ENCODE measurements at regions not wholly inside any gene's neighbourhood (a gene's known extent, or its start where the extent isn't known, plus 50 kb on each side); places are given as distances from the start of the nearest gene placed in this dataset.
"Not testable (repeated sequence)": the region's sequence is repeated elsewhere in the genome, so short reads cannot be mapped to it uniquely, and the experiment has no call there.

DNA sequence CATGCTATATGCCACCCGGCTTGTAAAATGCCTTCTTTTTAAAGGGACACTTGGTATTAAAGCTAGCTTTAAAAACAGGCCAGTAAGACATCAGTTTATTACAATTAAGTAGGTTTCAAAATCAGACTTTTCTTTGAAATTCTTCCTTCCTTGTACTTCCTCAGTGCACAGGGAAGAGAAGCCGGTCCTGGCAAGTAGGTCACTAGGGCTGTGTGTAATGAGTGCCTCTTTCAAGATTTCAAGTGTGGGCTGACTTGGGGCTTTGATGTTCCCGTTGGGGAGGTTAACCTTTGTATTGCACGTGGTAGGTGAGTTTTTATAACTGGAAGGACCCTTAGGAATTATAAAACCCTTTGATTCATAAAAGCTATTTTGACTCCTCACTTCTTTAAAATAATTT lies 566.4 kb upstream of the ID2 start:
- DNase-seq: no peak

DNA sequence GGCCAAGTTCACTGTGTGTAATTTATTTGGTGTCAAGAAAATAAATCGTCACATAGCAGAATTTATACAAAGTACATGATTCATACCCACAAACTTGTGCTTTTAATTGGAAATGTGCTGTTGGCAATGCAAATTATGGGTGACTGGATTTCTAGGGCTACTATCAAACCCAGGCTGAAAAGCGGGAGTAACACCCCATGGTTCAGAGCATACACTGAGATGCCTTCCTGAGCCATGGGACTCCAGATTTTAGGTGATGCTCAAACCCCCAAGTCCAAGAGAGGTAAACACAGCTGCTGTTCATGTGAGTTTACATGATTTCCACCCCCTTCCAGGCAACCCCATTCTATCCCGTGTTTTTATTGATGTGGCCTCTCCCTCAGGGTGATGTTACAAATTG lies 565.9 kb upstream of the ID2 start:
- no peak for DNase-seq

DNA sequence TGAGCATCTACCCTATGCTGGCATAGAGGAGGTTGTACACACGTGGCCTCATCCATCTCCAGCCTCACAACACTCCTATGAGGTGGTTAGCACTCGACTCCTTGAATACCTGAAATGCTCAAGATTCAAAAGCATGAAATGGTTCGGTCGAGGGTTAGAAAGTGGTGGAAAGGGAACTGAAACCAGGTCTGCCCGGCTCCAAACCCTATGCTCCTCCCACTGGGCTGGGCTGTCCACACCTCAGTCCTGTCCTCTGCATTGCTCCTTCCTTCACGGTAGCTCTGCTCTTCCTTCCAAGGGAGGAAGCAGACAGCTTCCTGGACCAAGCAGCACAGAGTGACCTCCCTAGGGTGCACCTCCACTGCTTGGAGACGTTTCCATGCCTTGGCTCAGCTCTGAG lies 565.2 kb upstream of the ID2 start:
- DNase-seq: no peak

DNA sequence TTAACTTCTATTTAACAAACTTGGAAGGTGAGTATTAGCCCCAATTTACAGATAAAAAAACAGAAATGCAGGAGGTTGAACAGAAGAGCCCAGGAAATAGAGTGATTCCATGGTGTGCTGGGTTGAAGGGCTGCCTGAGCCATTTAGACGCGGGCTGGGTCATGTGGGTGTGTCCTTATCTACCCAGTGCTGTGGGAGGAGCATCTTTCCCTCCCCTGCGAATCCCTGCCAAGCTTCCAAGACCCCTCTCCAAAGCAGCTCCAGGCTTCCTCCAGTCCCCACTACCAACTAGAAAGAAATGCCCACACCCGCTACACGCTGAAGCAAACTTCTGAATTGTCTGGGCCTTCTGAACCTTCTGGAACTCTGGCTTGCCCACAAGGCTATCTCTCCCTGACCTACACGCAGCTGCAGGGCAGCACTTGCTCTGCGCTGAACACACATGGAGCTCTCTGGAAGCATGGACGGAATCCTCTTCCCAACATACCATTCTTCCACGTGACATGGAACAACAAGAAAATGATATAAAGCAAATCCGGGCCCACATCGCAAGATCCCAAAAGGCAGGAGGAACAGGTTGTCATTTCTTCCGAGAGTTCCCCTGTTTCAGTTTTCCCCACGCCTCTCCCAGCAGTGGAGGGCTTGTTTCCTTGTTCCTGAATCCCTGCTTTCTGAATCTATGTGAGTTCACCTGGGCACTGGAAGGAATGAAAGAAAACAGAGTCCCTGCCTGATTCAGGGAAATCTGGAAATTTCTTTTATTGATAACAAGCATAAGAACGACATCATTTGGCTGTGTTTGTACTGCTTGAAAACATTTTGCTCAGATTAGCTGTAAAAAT lies 562.7 kb upstream of the ID2 start:
- DNase-seq: no peak

DNA sequence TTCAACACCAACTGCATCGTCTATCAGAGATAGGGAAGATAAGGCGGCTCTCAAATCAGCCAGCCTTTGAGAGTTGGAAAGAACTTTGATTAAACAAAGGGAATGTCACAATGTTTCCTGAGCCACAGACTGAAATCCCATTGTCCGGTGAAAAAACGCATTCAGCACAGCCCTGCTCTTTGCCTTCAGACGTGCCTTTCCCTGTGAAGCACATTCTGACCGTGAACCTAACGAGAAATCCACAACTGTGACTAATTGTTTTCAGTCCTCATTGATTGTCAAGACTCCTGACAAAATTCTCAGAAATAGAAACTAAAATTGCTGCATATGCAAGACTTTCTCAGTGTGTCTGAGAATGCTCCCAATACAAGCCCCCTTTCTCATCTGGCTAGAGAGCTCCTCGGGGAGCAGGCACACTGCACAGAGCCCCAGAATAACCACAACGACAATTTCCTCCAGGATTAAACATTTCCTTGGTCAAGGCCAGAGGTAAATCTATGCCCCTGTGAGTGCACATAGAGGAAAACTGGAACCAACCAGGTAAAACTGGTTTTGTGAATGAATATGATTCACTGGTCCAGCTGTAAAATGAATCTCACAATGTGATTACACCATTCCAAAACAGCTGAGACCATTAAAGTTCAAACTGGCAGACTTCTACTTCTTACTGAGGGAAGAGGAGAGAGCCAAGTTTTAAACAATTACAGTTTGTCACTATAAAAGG lies 561.9 kb upstream of the ID2 start:
- no peak for DNase-seq

DNA sequence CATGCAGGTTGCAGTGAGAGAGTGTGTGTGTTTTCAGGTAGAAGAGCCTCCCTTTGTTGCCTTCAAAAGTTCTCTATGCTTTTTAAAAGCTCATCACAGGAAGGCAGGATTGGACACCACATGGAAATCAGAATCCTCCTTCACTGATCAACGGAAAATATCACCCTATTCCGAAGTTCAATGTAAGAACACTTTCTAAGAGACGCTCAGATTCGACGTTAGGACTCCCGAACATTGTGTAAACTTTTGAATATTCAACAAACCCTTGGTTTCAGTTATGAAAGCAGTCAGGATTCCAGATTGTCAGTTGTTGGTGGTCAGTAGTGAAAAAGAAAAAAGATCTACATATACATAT lies 561.4 kb upstream of the ID2 start:
- DNase-seq: no peak

DNA sequence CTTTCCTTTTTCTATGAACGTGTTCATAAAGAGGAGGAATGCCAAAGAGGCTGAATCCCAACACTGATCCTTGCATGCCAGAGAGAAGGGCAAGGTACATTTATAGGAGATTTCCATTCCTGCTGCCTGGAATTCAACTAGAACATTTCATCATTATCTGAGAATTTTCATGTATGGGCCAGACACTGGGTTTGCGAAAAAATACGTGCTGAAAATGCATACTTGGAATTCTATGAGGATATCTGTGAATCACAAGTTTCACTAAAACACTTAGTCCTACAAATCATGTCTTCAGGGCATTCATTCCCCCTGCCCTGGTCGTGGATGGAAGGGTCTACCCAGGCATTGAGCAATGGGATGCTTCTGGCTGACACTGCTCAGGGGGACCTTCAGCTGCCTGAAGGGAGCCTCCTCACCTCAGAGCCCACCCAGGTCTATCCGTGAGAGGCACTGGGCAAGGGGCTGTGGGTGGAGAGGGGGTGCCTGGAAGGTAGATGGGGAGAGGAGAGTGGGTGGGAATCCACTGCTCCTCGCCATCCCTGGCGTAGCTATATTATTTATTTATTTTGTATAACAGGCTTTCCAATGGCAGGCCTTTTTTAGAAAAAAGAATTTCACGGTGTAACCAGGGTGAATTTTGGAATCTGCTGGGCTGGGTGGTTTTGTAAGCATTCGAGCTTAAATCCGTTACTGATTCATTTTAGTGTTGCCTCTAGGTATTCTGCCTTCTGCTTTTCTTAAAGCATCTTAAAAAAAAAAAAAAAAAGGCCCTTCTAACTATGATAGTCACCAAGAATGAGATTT lies 560.6 kb upstream of the ID2 start:
- DNase-seq: no peak

DNA sequence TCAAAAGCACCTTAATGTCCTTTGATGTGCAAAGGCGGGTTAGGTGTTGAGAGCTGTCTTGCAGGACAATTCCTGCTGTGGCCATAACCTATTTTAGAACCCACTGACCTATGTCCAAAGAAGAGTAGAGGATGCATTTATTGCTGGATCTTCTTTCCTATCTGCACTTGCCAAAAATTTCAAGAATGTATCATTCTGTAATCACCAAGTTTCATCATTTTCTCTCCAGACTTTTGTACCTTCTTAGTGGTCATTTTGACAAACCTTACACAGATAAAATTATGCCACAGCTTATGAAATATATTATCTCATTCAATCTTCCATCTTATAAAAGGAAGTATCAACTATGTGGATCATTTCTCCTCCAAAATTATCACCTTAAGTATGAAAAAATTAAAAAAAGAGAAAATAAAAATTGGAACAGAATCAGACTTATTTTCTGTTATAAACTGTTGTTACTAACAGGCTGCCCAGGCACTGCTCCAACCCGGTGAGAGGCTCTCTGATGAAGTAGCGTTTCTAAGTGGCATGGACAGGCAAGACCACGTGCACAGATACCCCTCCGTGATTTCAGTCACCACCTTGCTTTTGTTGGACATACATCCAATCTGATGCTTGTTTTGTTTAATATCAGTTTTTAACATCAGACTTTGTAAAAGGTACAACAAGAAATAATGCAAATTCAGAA lies 559.9 kb upstream of the ID2 start:
- DNase-seq: no peak

DNA sequence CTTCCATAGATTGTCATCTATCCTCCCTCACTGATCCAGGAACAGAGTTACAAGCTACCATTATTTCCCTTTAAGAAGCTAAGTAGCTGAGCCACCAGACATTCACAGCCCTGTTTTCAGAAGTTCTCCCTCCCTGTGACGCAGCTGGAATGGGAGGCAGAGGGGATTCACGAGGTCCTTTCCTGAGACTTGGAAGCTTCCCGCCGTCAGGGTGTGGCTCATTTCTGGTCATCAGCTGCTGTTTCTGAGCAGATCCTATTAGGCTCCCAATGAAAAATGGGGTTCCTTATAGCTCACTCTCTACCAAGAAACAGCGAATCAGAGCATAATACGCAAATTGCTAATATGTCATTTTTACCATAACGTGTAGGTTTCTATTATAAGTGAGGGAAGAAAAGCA lies 559.3 kb upstream of the ID2 start:
- DNase-seq: no peak

DNA sequence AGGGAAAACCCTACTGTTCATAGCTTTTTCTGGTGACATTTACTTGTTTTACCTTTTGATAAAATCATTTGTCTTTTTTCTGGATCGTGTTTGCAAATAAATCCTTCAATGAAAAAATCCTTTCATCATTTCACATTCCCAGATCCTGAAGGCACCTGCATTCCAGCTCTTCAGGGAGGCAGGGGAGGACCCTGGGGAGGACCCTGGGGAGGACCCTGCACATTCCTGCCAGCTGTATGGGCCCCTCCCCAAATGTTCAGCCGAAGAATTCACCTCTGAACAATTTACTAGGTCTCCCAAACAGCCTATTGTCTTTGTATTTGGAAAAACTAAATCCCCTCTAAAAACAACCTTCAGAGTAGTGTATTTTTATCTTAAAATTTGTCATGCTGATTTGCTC lies 558.4 kb upstream of the ID2 start:
- no peak for DNase-seq

DNA sequence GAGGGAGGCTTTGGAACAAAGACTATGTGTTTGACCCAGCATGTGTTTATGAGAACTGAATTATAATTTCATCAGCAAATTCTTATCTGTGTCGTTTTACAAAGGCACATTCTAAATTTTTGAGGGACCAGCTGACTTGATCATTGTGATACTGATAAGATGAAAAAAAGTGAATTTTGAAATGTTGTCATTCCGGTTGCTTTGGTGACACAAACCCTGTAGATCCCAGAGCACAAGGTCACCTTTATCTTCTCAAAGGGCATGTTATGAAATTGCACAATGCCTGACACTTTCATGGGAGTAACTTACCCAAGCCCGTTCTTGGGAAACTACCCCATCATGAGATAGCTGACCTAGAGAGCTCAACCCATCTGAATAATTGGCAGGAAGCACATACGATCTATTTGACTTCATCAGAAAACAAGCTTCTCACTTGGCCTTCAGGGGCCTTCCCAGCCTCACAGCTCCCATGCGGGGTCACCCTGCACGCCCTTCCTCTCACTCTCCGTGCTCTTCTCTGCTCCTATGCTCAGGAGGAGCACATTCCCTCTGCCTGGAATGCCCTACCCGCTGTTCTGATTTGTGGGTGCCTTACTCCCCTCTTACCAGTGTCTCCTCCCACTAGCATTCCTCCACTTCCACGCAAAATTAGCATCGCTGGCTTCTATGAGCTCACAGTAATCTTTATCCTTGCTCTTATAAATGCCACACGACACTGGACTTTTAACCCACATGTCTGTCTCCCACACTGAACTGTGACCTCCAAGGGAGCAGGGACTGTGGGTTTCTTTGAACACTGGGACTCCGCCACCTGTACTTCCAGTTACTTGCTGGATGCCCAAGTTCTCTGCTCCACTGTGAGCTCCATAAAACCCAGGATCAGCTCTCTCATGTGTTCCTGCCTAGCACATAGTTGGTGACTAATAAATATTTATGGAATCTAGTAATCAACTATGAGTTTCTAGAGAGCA lies 555.8 kb upstream of the ID2 start:
- no peak for DNase-seq

DNA sequence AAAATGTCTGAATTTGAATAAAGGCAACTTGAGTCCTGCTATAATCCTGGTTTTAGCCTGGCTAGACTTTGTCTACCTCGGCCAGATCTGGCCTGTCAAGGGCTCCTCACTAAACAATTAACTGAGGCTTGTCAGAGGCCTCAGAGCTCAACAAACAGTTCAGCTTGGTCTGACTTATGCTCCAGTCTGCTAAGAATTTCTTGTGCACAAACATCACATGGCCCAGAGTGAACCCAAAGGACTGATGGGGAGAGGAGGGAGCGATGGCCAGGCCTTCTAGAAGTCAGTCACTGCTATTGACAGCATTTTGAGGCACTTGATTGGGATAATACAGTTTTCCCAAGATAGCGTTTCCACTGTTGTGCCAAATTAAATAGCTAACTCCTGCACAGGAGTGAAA lies 555.1 kb upstream of the ID2 start:
- DNase-seq: no peak

DNA sequence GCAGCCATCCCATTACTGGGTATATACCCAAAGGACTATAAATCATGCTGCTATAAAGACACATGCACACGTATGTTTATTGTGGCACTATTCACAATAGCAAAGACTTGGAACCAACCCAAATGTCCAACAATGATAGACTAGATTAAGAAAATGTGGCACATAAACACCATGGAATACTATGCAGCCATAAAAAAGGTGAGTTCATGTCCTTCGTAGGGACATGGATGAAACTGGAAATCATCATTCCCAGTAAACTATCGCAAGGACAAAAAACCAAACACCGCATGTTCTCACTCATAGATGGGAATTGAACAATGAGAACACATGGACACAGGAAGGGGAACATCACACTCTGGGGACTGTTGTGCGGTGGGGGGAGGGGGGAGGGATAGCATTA lies 550.4 kb upstream of the ID2 start:
- DNase-seq: not testable (repeated sequence)

DNA sequence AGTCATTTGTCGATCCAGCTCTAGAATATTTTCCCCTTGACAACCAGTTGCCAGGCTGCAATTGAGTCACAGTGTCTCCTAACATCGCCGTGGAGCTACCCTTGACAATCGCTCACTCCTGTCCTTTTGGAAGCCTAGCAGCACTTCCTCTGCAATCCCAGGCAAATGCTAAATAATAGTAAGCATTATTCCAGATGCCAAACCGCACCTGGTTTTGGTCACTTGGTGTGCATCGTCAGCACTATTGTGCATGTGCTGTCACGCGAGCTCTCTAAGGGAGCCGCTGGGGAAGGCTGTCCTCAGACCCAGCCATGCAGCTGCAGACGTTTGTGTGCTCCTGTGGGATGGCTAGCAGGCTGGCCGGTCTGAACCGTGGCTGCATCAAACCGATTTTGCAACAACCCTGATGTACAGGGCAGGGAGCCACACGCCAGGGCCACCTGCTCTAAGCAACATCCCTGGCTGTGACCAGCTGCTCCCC lies 549.5 kb upstream of the ID2 start:
- no peak for DNase-seq

DNA sequence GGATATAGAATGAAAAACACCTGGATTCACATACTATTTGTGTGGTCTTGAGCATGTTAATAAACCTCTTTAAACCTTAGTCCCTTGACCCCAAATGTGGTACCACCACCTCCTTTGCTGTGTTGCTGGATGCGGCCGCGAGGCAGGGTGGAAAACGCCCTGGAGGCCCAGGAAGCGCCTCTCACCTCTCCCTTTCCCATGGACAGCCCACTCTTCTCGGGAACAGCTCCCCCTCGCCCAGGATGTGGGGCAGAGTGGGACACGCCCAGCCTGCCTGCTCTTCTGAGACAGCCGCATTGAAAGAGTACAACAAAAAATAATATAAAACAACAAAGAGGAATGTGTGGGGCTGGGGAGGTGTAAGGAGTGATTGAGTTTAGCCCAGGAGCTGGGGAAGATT lies 549.0 kb upstream of the ID2 start:
- DNase-seq: no peak

DNA sequence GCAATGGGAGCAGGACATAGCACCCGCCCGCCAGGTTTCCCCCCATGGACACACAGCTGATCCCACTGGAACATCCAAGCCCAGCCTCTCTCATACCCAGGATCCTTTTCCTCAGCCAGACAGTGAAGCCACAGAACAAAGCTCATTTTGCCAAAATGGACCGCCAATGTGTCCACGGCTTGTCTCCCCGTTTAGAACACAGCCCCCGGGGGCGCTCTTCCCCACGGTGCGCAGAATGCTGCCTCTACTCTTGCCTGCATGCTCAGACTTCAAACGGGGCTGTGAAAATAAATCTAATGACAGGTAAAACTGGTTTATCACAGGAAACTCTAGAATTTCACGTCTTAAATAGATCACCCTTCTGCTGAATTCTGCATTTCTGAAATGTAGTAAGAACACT lies 548.5 kb upstream of the ID2 start:
- no peak for DNase-seq

DNA sequence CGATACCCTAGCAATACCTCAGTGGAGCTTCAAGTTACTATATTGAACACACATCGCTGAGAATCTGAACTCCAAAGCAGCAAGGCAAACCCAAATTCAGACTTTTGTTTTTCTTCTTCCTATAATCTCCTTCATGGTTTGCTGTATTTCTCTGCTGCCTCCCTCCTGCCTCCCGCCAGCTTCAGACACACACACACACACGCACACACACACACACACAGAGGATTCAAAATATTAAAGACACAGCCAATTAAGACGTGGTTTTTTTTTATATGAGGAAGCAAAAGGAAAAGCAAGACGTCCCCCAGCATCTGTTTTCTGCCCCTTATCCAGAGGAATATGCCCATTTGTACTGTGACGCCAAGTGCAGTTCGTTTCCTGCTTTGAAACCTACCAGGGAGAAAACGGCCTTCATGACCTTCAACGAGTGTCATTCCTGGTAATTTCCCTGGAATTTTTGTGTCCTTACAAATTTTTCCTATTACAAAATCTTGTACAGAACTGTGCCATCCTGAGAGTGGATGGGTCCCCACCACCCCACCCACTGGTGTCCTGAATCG lies 547.9 kb upstream of the ID2 start:
- no peak for DNase-seq

DNA sequence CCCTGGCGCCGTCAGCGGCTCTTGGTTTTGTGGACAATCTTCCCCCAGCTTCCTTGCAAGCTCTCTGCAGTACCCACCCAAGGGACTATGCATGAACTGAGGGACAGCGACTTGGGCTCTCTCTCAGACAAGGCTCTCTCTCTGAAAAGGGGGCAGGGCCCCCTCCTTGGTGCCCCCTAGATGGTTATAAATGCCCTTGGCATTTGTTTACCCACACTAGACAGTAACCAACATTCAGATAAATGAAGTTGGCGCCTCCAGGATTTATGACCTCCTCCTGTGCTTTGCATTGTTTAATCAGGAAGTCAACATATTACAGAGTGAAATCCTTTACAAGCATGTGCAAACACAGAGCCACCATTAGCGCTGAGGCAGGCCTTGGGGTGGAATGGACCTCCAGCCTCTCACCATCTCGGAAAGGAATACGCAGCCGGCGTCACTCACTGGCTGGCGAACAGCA lies 547.4 kb upstream of the ID2 start:
- DNase-seq: no peak

DNA sequence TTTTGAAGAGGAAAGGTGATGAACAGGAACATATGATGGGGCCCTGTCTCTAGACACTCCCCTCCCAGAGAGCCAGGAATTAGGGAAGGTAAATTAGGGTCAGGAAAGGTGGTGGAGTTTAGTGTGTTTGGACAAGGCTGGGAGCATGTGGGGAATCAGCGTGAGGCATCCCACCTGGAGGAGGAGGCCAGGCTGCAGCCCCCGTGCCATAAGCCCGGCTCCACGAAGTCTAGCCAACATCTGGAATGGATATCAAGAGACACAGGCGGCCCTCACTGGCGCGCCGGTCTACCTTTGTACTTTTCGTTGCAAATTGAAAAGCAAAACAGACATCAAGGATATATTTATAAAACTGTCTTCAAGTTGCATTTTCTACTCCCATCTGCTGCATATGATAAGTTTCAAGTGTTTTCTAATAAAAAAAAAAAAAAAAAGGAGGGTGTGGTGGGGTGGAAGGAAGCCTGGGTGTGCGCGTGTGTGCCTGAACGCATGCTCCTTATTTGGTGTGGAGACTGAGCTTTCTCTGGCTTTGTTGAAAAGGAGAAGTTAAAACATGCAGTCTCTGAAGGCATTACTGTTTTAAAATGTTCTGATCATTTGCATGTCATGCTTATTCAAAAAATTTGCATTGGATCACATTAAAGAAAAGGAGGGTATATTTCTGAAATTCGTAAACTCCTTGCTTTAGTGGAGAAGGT lies 546.7 kb upstream of the ID2 start:
- no peak for DNase-seq

DNA sequence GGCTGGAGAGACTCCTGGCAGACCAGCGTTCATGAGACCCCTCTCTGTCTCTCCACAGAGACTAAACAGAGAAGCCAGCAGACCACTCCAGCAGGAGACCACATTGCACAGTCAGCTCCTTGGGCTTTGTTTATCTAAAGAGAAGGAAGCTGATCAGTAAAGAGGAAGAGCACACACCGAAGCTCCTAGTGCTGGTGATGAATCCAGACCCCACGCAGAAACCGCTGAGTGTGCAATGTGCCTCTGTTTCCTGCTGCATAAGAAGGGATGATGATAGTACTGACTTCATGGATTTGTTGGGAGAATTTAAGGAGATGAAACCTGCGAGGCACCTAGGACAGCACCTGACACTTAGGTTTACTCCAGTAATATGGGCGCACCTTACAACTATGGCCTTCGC lies 544.1 kb upstream of the ID2 start:
- DNase-seq: no peak

DNA sequence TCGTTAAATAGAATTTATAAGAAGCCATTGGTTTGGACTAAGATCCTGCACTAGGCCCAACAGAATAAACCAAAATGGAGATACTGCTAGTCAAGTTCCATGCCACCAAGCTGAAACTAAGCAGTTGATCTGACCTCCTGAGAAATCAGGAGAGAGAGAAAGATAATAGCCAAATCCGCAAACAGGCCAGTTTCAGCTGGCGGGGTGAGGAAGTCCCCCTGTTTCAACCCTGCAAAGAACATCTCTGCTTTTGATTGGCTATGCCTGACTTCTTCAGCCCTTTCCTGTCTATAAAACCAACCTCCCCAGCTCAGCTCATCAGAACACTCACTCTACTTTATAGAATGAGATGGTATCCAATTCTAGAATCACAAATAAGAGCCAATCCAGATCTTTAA lies 543.3 kb upstream of the ID2 start:
- DNase-seq: no peak
